ENCODE measurements at regions not wholly inside any gene's neighbourhood (a gene's known extent, or its start where the extent isn't known, plus 50 kb on each side); places are given as distances from the start of the nearest gene placed in this dataset.
"Not testable (repeated sequence)": the region's sequence is repeated elsewhere in the genome, so short reads cannot be mapped to it uniquely, and the experiment has no call there.

- DNase-seq, result no peak
Observed at GRCh38 chr9:29319736-29320513, 1746.6 kb upstream of the C9orf72 start.

DNA sequence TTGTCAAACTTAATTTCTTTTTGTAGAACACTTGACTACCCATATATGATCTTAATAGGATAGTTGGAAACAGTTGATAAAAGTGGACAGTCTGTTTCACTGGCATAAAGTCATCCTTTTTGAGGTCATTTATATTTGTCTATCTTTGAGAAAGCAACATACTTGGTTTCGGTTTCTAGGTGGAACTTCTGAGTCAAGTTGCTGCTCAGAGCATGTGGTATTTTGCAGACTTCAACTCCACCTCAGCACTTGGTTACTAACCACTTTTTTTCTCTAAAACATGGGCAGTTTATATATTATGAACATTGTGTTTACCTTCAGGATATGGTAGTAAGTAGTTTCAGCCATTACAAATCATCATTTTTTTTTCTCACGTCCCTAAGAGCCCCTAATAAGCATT lies 1749.0 kb upstream of the C9orf72 start:
- no peak for DNase-seq

DNA sequence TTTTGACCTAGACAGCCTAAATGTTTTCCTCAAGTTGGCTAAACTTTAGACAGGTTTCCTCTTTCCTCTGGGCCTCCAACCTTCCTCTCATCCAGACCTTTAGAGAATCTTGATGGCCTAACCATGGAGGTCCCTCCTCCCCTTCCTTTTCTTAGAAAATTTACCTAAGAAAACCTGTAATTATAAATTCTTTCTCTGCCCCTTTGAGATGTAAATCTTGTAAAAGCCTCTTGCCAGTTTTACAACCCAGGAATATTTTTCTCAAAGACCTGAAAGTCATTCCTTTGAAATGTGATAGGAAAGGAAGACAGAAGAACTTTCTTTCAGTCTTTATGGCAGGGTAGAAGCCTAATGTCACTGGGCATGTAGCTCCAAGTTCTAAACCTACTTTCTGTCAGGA lies 1752.6 kb upstream of the C9orf72 start:
- DNase-seq, result no peak

- no peak for DNase-seq
Observed at GRCh38 chr9:29332789-29333188, 1759.5 kb upstream of the C9orf72 start.

GRCh38 chr9:29336281-29336680 lies 1763.0 kb upstream of the C9orf72 start:
- DNase-seq, result no peak

GRCh38 chr9:29339387-29339786 lies 1766.1 kb upstream of the C9orf72 start:
- no peak for DNase-seq

- no peak for DNase-seq
Observed at GRCh38 chr9:29348999-29349398, 1775.7 kb upstream of the C9orf72 start.

DNA sequence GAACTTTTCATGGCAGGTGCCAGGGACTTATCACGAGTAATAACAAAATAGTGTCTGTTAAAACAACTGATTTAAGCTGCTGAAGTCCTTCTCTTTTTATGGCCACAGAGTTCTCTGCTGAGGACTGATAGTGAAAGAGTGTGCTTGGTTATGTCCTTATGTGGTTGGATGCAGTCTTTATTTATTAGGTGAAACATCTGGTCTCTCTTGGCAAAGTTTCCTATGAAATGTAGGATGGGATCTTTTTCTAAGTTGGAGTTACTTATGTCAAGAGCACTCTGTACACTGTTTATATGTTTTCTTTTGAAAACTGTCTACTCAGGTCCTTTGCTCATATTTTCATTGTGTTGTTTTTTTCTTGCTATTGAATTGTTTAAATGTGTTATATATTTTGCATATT lies 1816.1 kb upstream of the C9orf72 start:
- DNase-seq, result no peak

DNA sequence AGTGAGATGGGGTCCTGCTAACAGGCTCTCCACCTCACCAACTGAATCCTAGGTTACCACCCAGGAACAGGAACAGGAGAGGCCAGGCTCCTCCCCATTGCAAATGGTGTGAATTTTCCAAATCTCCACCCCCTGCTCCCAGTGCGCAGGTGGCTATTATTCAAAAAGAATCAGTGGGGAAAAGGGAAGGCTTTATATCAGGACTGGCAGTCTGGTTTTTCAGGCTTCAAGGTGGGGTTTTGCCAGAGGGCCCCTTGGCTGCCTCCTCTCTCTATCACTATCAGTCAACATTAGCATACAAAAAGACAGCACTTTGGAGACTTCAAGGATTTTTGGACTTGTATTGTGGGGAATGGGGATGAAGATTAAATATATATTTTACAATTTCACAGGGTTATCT lies 1817.6 kb upstream of the C9orf72 start:
- no peak for DNase-seq

DNA sequence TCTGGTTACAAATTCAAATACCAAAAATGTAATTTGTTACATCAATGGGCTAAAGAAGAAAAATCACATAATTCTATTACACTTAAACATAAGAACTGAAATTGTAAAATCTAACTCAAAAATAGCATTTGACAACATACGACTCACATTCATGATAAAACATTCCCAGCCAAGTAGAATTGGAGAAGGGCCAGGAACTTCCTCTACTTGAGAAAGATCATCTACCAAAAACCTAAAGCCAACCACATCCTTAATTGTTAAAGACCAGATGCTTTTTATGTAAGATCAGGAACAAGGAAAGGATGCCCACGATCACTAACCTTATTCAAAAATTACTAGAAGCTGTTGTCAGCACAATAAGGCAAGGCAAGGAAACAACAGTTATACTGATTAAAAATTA lies 1819.8 kb upstream of the C9orf72 start:
- no peak for DNase-seq

- DNase-seq, result no peak
Observed at GRCh38 chr9:29394855-29395254, 1821.6 kb upstream of the C9orf72 start.

DNA sequence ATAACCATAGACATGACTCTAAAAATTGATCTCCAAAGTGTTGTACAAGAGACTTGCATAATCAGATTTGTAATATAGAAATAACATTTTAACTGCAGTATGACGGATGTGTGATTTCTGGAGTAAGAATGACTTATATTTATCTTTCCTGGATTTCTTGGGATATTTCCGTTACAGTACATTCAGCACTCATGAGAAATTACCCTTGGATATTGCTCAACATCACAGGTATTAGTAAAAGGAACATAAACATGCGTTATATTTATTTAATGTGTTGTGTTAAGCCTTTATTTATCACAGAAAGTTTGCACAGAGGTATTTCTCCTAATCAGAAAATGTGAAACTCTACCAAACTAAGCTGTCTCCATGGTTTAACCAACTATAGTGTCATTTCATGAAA lies 1823.9 kb upstream of the C9orf72 start:
- DNase-seq, result no peak

DNA sequence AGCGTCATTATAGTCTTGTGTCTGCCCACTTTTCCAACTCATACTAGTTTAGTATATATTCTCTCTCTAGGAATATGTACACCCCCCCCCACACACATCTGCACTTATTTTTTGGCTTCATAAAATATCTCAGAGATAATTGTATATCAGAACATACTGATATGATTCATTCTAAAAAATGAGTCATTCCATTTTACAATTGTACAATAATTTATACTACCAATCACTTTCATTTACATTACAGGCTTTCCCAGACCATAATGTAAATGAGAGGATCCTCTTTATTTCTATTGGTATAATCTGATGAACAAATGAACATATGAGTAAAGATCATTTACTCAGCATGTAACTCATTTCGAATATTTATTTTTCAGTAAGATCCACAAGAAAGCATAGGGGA lies 1842.9 kb upstream of the C9orf72 start:
- no peak for DNase-seq

GRCh38 chr9:29422438-29422837 lies 1849.2 kb upstream of the C9orf72 start:
- DNase-seq, result no peak

DNA sequence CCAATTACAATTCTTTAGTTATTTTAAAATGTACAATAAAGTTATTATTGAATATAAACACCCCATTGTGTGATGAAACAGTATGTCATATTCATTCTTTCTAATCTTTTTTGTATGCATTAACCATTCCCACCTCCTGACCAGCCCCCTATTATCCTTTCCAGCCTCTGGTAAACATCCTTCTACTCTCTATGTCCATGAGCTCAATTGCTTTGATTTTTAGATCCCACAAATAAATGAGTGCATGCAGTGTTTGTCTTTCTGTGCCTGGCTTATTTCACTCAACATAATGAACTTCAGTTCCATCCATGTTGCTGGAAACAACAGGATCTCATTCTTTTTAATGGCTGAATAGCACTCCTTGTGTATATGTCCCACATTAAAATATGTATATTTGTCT lies 1858.9 kb upstream of the C9orf72 start:
- no peak for DNase-seq

DNA sequence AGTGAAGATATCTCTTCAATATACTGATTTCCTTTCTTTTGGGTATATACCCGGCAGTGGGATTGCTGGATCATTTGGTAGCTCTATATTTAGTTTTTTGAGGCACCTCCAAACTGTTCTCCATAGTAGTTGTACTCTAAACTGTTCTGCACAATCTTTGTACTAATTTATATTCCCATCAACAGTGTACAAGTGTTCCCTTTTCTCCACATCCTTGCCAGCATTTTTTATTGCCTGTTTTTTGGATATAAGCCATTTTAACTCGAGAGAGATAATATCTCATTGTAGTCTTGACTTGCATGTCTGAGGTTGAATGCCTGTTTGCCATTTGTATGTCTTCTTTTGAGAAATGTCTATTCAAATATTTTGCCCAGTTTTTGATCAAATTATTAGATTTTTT lies 1859.4 kb upstream of the C9orf72 start:
- not testable (repeated sequence) for DNase-seq

GRCh38 chr9:29435368-29435767 lies 1862.1 kb upstream of the C9orf72 start:
- no peak for DNase-seq

DNA sequence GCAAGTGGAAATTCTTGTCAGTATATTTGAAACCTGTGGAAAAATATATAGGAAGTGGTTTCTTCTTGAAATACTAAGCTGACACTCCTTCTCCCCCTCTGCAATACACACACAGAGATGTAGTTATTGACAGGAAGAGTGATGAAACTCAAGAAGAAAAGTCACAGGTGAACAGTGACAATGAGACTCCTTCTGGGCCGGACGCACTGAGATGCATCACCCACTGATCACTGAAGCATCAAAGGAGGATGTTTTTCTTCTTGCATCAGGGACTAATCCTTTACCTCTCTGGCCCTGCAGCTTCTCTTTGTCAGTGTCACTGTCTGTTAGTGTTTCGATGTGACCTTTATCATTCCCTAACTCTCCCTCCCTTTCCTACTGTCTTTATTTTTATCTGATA lies 1864.2 kb upstream of the C9orf72 start:
- DNase-seq, result no peak

GRCh38 chr9:29439961-29440360 lies 1866.7 kb upstream of the C9orf72 start:
- DNase-seq, result no peak

DNA sequence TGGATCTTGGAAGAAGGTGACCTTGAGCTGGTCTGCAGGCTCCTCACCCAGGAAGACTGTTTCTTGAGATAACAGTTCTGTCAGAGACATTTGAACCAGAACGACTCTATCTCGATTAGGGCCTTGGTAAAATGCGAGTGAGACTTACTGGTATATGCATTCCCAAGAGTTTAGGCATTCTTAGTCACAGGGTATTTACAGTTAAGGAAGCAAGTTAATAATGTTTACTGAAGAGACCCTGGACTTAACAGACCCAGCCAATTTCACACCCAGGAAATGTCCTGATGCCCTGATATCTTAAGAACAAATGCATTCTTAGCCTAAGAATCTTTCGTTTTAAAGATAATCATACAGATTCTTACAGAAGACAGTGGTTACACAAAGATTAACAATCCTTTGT lies 1867.2 kb upstream of the C9orf72 start:
- DNase-seq, result no peak

DNA sequence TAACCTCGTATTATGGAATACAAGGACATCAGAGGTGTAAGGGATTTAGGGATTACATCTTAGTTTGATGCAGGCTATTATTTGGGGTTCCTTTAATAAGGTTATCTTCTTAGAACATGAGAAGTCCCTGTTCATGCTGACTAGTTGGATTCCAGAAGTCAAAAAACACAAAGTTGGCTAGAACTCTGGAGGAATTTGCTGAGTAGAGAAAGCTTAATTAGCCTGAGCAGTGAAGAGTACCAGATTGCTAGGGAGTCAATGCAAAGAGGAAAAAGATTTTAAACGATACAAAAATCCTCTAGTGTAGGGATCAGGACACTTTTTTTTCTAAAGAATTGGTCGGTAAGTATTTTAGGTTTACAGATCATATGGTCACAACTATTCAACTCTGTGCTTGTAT lies 1872.5 kb upstream of the C9orf72 start:
- no peak for DNase-seq

- no peak for DNase-seq
Observed at GRCh38 chr9:29449306-29449705, 1876.0 kb upstream of the C9orf72 start.

- not testable (repeated sequence) for DNase-seq
Observed at GRCh38 chr9:29450343-29450875, 1877.1 kb upstream of the C9orf72 start.

DNA sequence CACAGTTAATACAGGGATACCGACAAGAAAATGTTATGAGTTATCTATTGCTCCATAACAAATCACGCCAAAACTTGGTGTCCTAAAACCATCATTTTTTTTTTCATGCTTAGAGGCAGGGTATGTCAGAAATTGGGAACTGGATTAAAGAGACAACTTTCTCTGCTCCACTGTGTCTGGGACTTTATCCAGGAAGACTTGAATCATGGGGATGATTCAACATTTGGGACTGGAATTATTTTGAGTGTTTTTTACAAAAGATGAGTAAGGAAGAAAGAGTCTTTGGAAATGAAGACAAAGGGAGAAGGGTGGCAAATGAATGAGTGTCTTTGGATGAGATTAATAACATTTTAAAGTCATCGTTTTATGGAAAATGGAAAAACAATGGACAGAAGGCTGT lies 1883.7 kb upstream of the C9orf72 start:
- no peak for DNase-seq

GRCh38 chr9:29475471-29475870 lies 1902.2 kb upstream of the C9orf72 start:
- DNase-seq, result no peak

Measured in amniotic stem cell (primary cell).